ENCODE measurements at regions not wholly inside any gene's neighbourhood (a gene's known extent, or its start where the extent isn't known, plus 50 kb on each side); places are given as distances from the start of the nearest gene placed in this dataset.

DNA sequence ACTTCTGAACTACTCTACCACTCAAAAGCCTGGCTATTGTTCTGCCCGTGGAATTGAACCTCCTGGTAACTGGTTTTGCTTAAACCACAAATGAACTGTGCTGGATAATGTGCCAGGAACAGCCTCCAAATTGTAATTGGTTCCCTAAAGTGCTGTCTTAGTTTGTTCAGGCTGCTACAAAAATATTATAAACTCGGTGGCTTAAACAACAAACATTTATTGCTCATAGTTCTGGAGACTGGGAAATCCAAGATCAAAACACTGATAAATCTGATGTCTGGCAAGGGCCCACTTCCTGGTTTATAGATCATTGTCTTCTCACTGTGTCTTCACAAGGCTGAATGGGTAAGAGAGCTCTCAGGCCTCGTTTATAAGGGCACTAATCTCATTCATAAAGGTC is 149.2 kb upstream of the NCKAP5 start:
- Histone ChIP-seq H3K27me3 (ENCODE audit: control insufficient read depth in 3 of 3, insufficient read depth in 3 of 3, low read length in 3 of 3) (peaks cover 0 to 2% (median 0%) of the 10 kb centered on the region in 3 donors), H3K4me3 (ENCODE audit: low read depth in 1 of 3, low read length in 3 of 3) (no peak overlapping the region), H3K27ac (ENCODE audit: low read depth in 1 of 3, low read length in 2 of 3) (no peak overlapping the region), H3K36me3 (ENCODE audit: control insufficient read depth in 3 of 3, insufficient read depth in 2 of 3, low read depth in 1 of 3, low read length in 3 of 3) (no peaks in the 10 kb centered on the region), H3K4me1 (ENCODE audit: control insufficient read depth in 3 of 3, insufficient read depth in 2 of 3, low read depth in 1 of 3, low read length in 2 of 3) (no peaks in the 10 kb centered on the region), H3K9me3 (ENCODE audit: control insufficient read depth in 2 of 2, insufficient read depth in 1 of 2, low read depth in 1 of 2, low read length in 1 of 2) (no peaks in the 10 kb centered on the region)
- WGBS, 3 donors = 25 to 37% (median 29%) methylated on average over 3 of the region's 3 CpGs
- DNase-seq (no peak), FAIRE-seq (no peak)

DNA sequence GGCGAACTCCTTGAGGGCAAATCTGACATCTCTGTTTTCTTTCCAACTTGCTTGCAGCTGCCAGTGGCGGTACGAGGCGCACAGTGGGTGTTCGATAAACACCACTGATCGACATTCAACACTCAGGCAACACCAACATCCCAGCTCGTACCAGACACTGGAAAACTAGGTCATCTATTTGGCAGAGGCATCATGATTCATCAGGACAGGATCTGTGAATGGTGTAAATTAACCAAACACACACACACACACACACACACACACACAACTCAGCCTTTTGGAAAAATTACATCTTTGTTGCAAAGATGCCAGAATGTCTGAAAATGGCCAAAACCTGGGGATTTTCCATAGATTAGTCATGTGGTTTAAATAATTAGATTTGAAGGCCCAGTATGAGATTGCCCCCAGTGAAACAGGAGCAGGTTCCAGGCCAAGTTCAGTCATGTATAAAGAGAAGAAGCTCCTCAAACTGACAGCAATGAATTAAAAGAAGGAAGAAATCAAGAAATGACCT is 150.5 kb upstream of the NCKAP5 start:
- no peak for FAIRE-seq
- Histone ChIP-seq H3K4me1 (ENCODE audit: control insufficient read depth in 3 of 3, insufficient read depth in 2 of 3, low read depth in 1 of 3, low read length in 2 of 3) (no peaks in the 10 kb centered on the region), H3K27me3 (ENCODE audit: control insufficient read depth in 3 of 3, insufficient read depth in 3 of 3, low read length in 3 of 3) (peaks cover 0 to 2% (median 0%) of the 10 kb centered on the region in 3 donors), H3K4me3 (ENCODE audit: low read depth in 1 of 3, low read length in 3 of 3) (no peak overlapping the region), H3K9me3 (ENCODE audit: control insufficient read depth in 2 of 2, insufficient read depth in 1 of 2, low read depth in 1 of 2, low read length in 1 of 2) (no peaks in the 10 kb centered on the region), H3K36me3 (ENCODE audit: control insufficient read depth in 3 of 3, insufficient read depth in 2 of 3, low read depth in 1 of 3, low read length in 3 of 3) (no peaks in the 10 kb centered on the region), H3K27ac (ENCODE audit: low read depth in 1 of 3, low read length in 2 of 3) (no peak overlapping the region)
- WGBS, 3 donors = 79 to 86% (median 80%) methylated on average over 7 of the region's 7 CpGs
- DNase-seq = no peak

DNA sequence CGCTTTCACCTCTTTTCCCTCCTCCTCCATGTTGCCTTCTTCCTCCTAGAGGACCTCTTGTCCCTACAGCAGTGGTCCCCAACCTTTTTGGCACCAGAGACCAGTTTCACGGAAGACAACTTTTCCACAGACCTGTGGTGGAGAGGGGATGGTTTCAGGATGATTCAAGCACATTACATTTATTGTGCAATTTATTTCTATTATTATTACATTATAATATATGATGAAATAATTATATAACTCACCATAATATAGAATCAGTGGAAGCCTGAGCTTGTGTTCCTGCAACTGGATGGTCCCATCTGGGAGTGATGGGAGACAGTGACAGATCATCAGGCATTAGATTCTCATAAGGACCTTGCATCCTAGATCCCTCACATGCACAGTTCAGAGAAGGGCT is 152.2 kb upstream of the NCKAP5 start:
- FAIRE-seq (no peak), DNase-seq (no peak)
- H3K27me3 ChIP-seq (ENCODE audit: control insufficient read depth in 3 of 3, insufficient read depth in 3 of 3, low read length in 3 of 3) = peaks cover 0 to 2% (median 0%) of the 10 kb centered on the region in 3 donors
- no peak overlapping the region for H3K27ac ChIP-seq (ENCODE audit: low read depth in 1 of 3, low read length in 2 of 3)
- H3K4me3 ChIP-seq (ENCODE audit: low read depth in 1 of 3, low read length in 3 of 3) = no peak overlapping the region
- no peaks in the 10 kb centered on the region for H3K4me1 ChIP-seq (ENCODE audit: control insufficient read depth in 3 of 3, insufficient read depth in 2 of 3, low read depth in 1 of 3, low read length in 2 of 3)
- 87 to 93% (median 93%) methylated on average over 2 of the region's 2 CpGs for WGBS, 3 donors
- H3K36me3 ChIP-seq (ENCODE audit: control insufficient read depth in 3 of 3, insufficient read depth in 2 of 3, low read depth in 1 of 3, low read length in 3 of 3) = no peaks in the 10 kb centered on the region
- H3K9me3 ChIP-seq (ENCODE audit: control insufficient read depth in 2 of 2, insufficient read depth in 1 of 2, low read depth in 1 of 2, low read length in 1 of 2) = no peaks in the 10 kb centered on the region

DNA sequence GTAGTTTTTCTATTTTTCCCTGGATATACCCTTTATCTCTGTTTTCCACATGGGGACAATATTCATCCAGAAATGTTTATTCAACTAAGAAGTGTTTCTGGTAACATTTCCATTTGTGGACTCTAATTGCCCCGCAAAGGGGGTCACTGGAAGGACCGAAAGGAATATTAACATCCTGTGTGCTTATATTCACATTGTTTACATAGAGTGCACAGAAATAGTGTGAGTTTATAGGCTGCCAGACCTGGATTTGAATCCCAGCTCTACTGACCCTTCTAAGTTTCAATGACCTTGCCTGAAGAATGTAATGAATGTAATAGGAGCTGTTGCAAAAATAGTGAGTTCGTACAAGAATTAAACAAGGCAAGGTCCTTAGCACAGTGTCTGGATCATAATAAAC is 152.9 kb upstream of the NCKAP5 start:
- Histone ChIP-seq H3K36me3 (ENCODE audit: control insufficient read depth in 3 of 3, insufficient read depth in 2 of 3, low read depth in 1 of 3, low read length in 3 of 3) (no peaks in the 10 kb centered on the region), H3K9me3 (ENCODE audit: control insufficient read depth in 2 of 2, insufficient read depth in 1 of 2, low read depth in 1 of 2, low read length in 1 of 2) (no peaks in the 10 kb centered on the region), H3K4me3 (ENCODE audit: low read depth in 1 of 3, low read length in 3 of 3) (no peak overlapping the region), H3K27me3 (ENCODE audit: control insufficient read depth in 3 of 3, insufficient read depth in 3 of 3, low read length in 3 of 3) (peaks cover 0 to 2% (median 0%) of the 10 kb centered on the region in 3 donors), H3K4me1 (ENCODE audit: control insufficient read depth in 3 of 3, insufficient read depth in 2 of 3, low read depth in 1 of 3, low read length in 2 of 3) (no peaks in the 10 kb centered on the region), H3K27ac (ENCODE audit: low read depth in 1 of 3, low read length in 2 of 3) (no peak overlapping the region)
- DNase-seq = no peak
- 67 to 86% (median 77%) methylated on average over 3 of the region's 3 CpGs for WGBS, 3 donors
- FAIRE-seq = no peak

DNA sequence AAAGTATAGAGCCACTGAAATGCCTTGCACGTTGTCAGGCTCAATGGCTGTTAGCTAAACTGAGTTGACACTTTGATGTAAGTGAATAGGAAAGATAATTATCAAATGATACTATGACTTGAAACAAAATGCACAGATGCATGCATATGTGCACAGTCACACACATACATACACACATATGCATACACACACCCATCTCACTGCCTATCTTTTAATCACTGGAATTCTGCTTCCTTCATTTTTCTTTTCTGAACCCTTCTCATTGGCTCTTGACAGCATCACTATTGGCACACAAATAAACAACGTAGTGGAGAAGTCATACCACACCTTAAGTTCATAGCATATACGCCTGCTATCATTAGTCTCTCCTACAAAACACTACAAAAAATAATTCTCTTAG is 154.9 kb upstream of the NCKAP5 start:
- FAIRE-seq = no peak
- Histone ChIP-seq H3K27me3 (ENCODE audit: control insufficient read depth in 3 of 3, insufficient read depth in 3 of 3, low read length in 3 of 3) (peaks cover 0 to 2% (median 0%) of the 10 kb centered on the region in 3 donors), H3K27ac (ENCODE audit: low read depth in 1 of 3, low read length in 2 of 3) (no peak overlapping the region), H3K9me3 (ENCODE audit: control insufficient read depth in 2 of 2, insufficient read depth in 1 of 2, low read depth in 1 of 2, low read length in 1 of 2) (no peaks in the 10 kb centered on the region), H3K36me3 (ENCODE audit: control insufficient read depth in 3 of 3, insufficient read depth in 2 of 3, low read depth in 1 of 3, low read length in 3 of 3) (no peaks in the 10 kb centered on the region), H3K4me3 (ENCODE audit: low read depth in 1 of 3, low read length in 3 of 3) (no peak overlapping the region), H3K4me1 (ENCODE audit: control insufficient read depth in 3 of 3, insufficient read depth in 2 of 3, low read depth in 1 of 3, low read length in 2 of 3) (peaks cover 0 to 2% (median 0%) of the 10 kb centered on the region in 3 donors)
- no peak for DNase-seq
- WGBS, 3 donors = 80 to 83% (median 81%) methylated on average over 3 of the region's 3 CpGs

DNA sequence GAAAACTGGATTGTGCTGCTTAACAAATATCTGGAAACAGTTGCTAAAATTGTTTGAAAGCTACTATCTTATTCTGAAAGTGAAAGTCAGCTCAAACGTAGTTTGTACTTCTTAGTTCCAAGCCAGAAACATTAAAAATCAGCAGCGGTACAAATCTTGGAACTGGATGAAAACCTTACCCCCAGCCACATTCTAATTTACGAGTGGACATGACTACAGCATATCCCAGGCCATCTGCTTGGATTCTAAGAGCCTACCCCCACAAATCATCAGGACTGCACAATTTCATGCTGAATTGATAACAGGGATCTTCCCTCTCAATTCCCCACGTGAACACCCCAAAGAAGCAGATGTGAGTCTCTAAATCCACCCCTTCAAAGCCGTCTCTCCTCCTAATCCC is 158.7 kb upstream of the NCKAP5 start:
- Histone ChIP-seq H3K4me1 (ENCODE audit: control insufficient read depth in 3 of 3, insufficient read depth in 2 of 3, low read depth in 1 of 3, low read length in 2 of 3) (peaks cover 0 to 2% (median 0%) of the 10 kb centered on the region in 3 donors), H3K27ac (ENCODE audit: low read depth in 1 of 3, low read length in 2 of 3) (no peak overlapping the region), H3K4me3 (ENCODE audit: low read depth in 1 of 3, low read length in 3 of 3) (no peak overlapping the region), H3K36me3 (ENCODE audit: control insufficient read depth in 3 of 3, insufficient read depth in 2 of 3, low read depth in 1 of 3, low read length in 3 of 3) (no peaks in the 10 kb centered on the region), H3K27me3 (ENCODE audit: control insufficient read depth in 3 of 3, insufficient read depth in 3 of 3, low read length in 3 of 3) (no peaks in the 10 kb centered on the region), H3K9me3 (ENCODE audit: control insufficient read depth in 2 of 2, insufficient read depth in 1 of 2, low read depth in 1 of 2, low read length in 1 of 2) (no peaks in the 10 kb centered on the region)
- no peak for DNase-seq
- no peak for FAIRE-seq
- 26 to 40% (median 37%) methylated on average over 5 of the region's 5 CpGs for whole genome bisulfite sequencing, 3 donors

DNA sequence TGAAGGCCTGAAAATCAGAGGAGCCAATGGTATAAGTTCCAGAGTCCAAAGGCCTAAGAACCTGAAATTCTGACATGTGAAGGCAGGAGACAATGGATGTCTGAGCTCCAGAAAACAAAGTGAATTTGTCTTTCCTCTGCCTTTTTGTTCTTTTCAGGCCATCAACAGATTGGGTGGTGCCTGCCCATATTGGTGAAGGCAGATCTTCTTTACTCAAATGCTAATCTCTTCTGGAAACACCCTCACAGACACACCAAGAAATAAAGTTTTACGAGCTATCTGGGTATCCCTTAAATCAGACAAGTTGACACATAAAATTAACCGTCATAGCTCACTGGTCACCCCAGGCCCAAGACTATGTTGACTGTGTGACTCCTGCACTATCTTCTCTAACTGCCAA is 163.8 kb upstream of the NCKAP5 start:
- Histone ChIP-seq H3K9me3 (ENCODE audit: control insufficient read depth in 2 of 2, insufficient read depth in 1 of 2, low read depth in 1 of 2, low read length in 1 of 2) (no peaks in the 10 kb centered on the region), H3K36me3 (ENCODE audit: control insufficient read depth in 3 of 3, insufficient read depth in 2 of 3, low read depth in 1 of 3, low read length in 3 of 3) (no peaks in the 10 kb centered on the region), H3K4me3 (ENCODE audit: low read depth in 1 of 3, low read length in 3 of 3) (no peak overlapping the region), H3K27me3 (ENCODE audit: control insufficient read depth in 3 of 3, insufficient read depth in 3 of 3, low read length in 3 of 3) (no peaks in the 10 kb centered on the region), H3K27ac (ENCODE audit: low read depth in 1 of 3, low read length in 2 of 3) (no peak overlapping the region), H3K4me1 (ENCODE audit: control insufficient read depth in 3 of 3, insufficient read depth in 2 of 3, low read depth in 1 of 3, low read length in 2 of 3) (no peaks in the 10 kb centered on the region)
- no peak for DNase-seq
- no peak for FAIRE-seq
- WGBS, 3 donors = 91 to 97% (median 95%) methylated on average over 2 of the region's 2 CpGs

DNA sequence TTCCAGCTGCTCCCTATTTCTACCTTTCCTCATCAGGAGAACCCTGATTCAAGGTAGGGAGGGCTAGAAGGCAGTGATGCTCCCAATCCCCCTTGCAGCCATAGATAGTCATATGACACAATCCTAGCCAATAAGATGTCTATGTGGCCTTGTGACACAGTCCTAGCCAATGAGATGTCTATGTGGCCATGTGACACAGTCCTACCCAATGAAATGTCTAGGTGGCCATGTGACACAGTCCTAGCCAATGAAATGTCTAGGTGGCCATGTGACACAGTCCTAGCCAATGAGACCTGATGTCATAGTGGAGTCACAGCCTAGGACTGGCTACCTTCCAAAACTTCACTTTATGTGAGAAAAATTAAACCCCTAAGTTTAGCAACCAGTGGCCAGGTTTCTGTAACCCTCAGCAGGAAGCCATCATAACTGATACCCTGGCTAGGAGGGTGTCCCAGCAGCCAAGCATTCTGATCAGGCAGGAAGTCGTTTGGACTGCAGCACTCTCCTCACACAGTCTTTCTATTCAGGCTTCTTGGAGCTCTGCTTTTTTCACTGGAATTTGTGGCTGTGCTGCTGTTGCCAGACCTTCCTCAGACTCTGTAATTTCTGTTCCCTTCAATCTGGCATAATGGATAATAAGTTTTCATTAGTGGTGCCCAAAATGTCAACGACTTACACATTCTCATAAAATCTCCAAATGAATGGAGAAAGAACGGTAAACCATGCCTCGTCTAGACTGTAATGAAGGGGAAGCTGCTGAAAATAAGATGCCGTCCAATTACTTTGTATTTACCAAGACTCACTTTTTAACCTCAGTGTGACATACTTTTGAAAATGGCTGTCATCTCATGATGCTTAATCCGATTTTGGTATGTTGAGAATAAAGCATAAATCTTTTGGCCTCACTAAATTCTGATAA is 165.0 kb upstream of the NCKAP5 start:
- H3K27me3 ChIP-seq (ENCODE audit: control insufficient read depth in 3 of 3, insufficient read depth in 3 of 3, low read length in 3 of 3) = no peaks in the 10 kb centered on the region

More for the DNA sequence above, 165.0 kb upstream of the NCKAP5 start:
- Histone ChIP-seq H3K36me3 (ENCODE audit: control insufficient read depth in 3 of 3, insufficient read depth in 2 of 3, low read depth in 1 of 3, low read length in 3 of 3) (no peaks in the 10 kb centered on the region), H3K4me3 (ENCODE audit: low read depth in 1 of 3, low read length in 3 of 3) (no peak overlapping the region), H3K27ac (ENCODE audit: low read depth in 1 of 3, low read length in 2 of 3) (no peak overlapping the region), H3K4me1 (ENCODE audit: control insufficient read depth in 3 of 3, insufficient read depth in 2 of 3, low read depth in 1 of 3, low read length in 2 of 3) (no peaks in the 10 kb centered on the region), H3K9me3 (ENCODE audit: control insufficient read depth in 2 of 2, insufficient read depth in 1 of 2, low read depth in 1 of 2, low read length in 1 of 2) (no peaks in the 10 kb centered on the region)
- no peak for DNase-seq
- FAIRE-seq = no peak
- 70 to 83% (median 75%) methylated on average over 6 of the region's 6 CpGs for WGBS, 3 donors
